ENCODE measurements at regions not wholly inside any gene's neighbourhood (a gene's known extent, or its start where the extent isn't known, plus 50 kb on each side); places are given as distances from the start of the nearest gene placed in this dataset.

DNA sequence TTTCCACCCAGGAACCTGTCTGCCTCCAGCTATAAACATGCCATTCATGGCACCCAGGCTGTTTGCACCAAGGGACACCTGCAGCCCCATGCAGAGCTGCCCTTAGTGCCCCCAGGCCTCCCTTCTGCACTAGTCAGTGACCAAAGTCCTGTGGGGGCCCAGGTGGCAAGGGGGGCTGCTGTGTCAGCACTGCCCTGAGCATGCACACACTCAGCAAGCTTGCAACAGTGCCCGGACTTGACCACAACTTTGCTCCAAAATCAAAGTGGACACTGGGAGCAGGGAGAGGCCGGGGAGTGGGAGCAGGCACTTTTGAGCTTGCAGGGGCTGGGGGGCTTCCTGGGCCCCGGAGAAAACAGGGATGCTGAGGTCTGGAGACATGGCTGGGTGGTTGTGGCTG lies 192.9 kb upstream of the MBL2 start:
- TF ChIP-seq, protein P1, sequence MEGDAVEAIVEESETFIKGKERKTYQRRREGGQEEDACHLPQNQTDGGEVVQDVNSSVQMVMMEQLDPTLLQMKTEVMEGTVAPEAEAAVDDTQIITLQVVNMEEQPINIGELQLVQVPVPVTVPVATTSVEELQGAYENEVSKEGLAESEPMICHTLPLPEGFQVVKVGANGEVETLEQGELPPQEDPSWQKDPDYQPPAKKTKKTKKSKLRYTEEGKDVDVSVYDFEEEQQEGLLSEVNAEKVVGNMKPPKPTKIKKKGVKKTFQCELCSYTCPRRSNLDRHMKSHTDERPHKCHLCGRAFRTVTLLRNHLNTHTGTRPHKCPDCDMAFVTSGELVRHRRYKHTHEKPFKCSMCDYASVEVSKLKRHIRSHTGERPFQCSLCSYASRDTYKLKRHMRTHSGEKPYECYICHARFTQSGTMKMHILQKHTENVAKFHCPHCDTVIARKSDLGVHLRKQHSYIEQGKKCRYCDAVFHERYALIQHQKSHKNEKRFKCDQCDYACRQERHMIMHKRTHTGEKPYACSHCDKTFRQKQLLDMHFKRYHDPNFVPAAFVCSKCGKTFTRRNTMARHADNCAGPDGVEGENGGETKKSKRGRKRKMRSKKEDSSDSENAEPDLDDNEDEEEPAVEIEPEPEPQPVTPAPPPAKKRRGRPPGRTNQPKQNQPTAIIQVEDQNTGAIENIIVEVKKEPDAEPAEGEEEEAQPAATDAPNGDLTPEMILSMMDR (IDR thresholded peaks at IDR 0.05 in 8 of 11, conservative IDR thresholded peaks at IDR 0.05 in 3 of 11), result no peak
- no peak for TF ChIP-seq POLR2AphosphoS5 (IDR thresholded peaks at IDR 0.05)
- H3K36me3 ChIP-seq, result no peaks in the 10 kb centered on the region
- H3K9me3 ChIP-seq, result no peaks in the 10 kb centered on the region
- intact Hi-C loops (cut with DNase I; ENCODE audit: low total_unique reads), result no loop called here
- DNase-seq, result peak; percentile 70
- H3K27ac ChIP-seq, result no peak overlapping the region
- no peak overlapping the region for H3K4me3 ChIP-seq
- no peaks in the 10 kb centered on the region for H3K27me3 ChIP-seq (replicated peaks in 1 of 7)
- 71 to 90% (median 77%) methylated on average over 2 to 3 of the region's 3 CpGs for WGBS, 5 donors
- no peaks in the 10 kb centered on the region for H3K4me1 ChIP-seq

DNA sequence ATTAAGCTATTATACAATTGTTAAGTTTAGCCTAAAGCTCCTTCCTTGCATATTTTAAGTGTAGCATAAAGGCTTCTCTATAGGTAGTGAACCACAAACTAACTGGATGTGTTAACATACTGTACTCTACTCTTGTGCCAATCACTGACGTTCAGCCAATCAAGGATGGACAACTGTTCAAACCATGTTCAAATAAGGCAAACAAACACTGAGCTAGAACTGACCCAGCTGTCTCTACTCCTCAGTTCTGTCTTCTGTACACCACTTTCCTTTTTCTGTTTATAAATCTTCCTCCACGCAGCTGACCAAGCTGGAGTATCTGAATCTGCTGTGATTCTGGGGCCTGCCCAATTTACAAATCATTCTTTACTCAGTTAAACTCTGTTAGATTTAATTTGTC lies 188.7 kb upstream of the MBL2 start:
- Histone ChIP-seq H3K27ac (no peak overlapping the region), H3K4me1 (no peaks in the 10 kb centered on the region), H3K27me3 (replicated peaks in 1 of 7) (no peaks in the 10 kb centered on the region), H3K9me3 (no peaks in the 10 kb centered on the region), H3K36me3 (no peaks in the 10 kb centered on the region), H3K4me3 (no peak overlapping the region)
- TF ChIP-seq, protein P1 (IDR thresholded peaks at IDR 0.05 in 8 of 11, conservative IDR thresholded peaks at IDR 0.05 in 3 of 11), result no peak
- TF ChIP-seq POLR2A (IDR thresholded peaks at IDR 0.05), result no peak
- TF ChIP-seq POLR2AphosphoS5 (IDR thresholded peaks at IDR 0.05), result no peak
- DNase-seq, result no peak
- WGBS, 5 donors, result 68 to 89% (median 77%) methylated on average over 2 of the region's 2 CpGs
- intact Hi-C loops (cut with DNase I; ENCODE audit: low total_unique reads), result no loop called here

DNA sequence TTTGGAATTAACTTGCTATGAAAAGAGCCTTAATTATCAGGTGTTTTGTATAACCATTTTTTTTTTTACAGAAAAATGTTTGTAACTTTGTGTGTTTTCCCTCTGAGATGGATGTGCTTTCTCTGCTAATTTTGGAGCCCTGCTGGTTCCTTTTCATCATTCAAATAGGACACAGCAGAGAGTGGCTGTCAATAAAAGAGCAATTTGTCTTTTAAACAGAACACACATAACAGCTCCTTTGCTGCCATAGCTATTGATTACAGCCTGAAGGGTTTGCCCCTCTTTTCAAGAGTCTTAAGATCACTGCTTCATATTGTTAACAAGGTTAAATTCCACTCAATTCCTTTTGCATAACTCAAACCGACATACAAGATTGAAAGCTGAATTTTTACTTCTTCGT lies 187.2 kb upstream of the MBL2 start:
- no peak overlapping the region for H3K4me3 ChIP-seq
- 83 to 89% (median 84%) methylated on average over 2 of the region's 2 CpGs for WGBS, 5 donors
- TF ChIP-seq, protein P1 (IDR thresholded peaks at IDR 0.05 in 8 of 11, conservative IDR thresholded peaks at IDR 0.05 in 3 of 11), result no peak
- no peak for TF ChIP-seq POLR2AphosphoS5 (IDR thresholded peaks at IDR 0.05)
- TF ChIP-seq POLR2A (IDR thresholded peaks at IDR 0.05), result no peak

DNA sequence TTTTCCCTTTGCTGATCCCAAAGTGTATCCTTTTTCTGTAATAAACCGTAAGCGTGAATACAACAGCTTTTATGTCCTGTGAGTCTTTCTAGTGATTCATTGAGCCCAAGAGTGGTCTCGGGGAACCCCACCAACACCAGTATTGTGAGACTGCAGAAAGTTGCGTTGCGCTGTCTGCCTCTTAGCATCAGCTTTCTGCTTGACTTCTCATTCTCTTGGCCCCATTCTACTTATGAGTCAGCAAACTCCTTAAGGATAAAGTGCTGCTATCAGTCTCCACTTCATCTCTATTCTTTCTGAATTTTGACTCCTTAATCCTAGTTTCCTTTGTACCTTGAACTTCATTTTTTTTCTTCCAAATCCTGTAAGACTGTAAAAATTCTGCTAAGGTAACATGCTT lies 184.3 kb upstream of the MBL2 start:
- DNase-seq, result no peak
- H3K9me3 ChIP-seq, result no peaks in the 10 kb centered on the region
- H3K4me3 ChIP-seq, result no peak overlapping the region
- WGBS, 5 donors, result 81 to 94% (median 92%) methylated on average over 5 of the region's 5 CpGs
- H3K4me1 ChIP-seq, result no peaks in the 10 kb centered on the region
- no peak for TF ChIP-seq POLR2AphosphoS5 (IDR thresholded peaks at IDR 0.05)
- TF ChIP-seq POLR2A (IDR thresholded peaks at IDR 0.05), result no peak
- intact Hi-C loops (cut with DNase I; ENCODE audit: low total_unique reads), result no loop called here
- H3K27me3 ChIP-seq (replicated peaks in 1 of 7), result no peaks in the 10 kb centered on the region
- no peak overlapping the region for H3K27ac ChIP-seq
- no peaks in the 10 kb centered on the region for H3K36me3 ChIP-seq

More for the DNA sequence above, 187.2 kb upstream of the MBL2 start:
- Histone ChIP-seq H3K27ac (no peak overlapping the region), H3K9me3 (no peaks in the 10 kb centered on the region), H3K27me3 (replicated peaks in 1 of 7) (no peaks in the 10 kb centered on the region), H3K36me3 (no peaks in the 10 kb centered on the region), H3K4me1 (no peaks in the 10 kb centered on the region)
- DNase-seq, result no peak
- intact Hi-C loops (cut with DNase I; ENCODE audit: low total_unique reads), result no loop called here

DNA sequence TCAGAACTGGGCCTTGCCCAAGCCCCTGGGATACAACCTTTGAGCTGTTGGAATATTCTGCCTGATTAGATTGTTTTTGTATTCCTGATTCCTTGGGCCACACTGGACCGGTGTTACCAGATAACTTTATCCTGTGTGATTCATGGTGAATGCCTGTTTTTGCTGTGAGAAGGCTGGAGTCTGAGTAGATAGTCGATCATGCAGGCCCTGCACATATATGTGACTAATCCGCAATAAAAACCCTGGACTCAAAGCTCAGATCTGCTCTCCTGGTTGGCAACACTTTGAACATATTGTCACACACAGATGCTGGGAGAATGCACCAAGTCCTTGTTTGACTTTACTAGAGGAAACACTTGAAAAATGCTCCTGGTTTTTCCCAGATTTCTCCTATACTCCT lies 183.9 kb upstream of the MBL2 start:
- WGBS, 5 donors, result 86 to 95% (median 91%) methylated on average over 3 of the region's 3 CpGs
- Histone ChIP-seq H3K27ac (no peak overlapping the region), H3K4me1 (no peaks in the 10 kb centered on the region), H3K4me3 (no peak overlapping the region), H3K9me3 (no peaks in the 10 kb centered on the region), H3K36me3 (no peaks in the 10 kb centered on the region), H3K27me3 (replicated peaks in 1 of 7) (no peaks in the 10 kb centered on the region)
- DNase-seq, result no peak
- intact Hi-C loops (cut with DNase I; ENCODE audit: low total_unique reads), result no loop called here
- TF ChIP-seq POLR2A (IDR thresholded peaks at IDR 0.05) (no peak), POLR2AphosphoS5 (IDR thresholded peaks at IDR 0.05) (no peak)
- TF ChIP-seq, protein P1 (IDR thresholded peaks at IDR 0.05 in 8 of 11, conservative IDR thresholded peaks at IDR 0.05 in 3 of 11), result no peak
